Testis (tissue), 2 donors: ENCODE measurements at regions not wholly inside any gene's neighbourhood (a gene's known extent, or its start where the extent isn't known, plus 50 kb on each side); places are given as distances from the start of the nearest gene placed in this dataset.

Experiments
- DNase-seq: peaks from one replicate; pipeline ENCODE4 v3.0.0-alpha.2; 2019
- H3K27ac ChIP-seq, 2 donors: fragments of 200-600 bp; sonication (generic); one replicate each; pipeline ENCODE4 v1.5.1; 2019
- H3K27me3 ChIP-seq: fragments of 200-600 bp; sonication (generic); one replicate; pipeline ENCODE4 v1.5.1; 2019
- H3K36me3 ChIP-seq: fragments of 200-600 bp; sonication (generic); one replicate; pipeline ENCODE4 v1.5.1; 2017; ENCODE audit warnings: low read depth; ENCODE audit errors: missing control alignments
- H3K4me1 ChIP-seq: fragments of 200-600 bp; sonication (generic); one replicate; pipeline ENCODE4 v1.5.1; 2019
- H3K4me3 ChIP-seq, 2 donors: fragments of 200-600 bp; sonication (generic); one replicate each; pipeline ENCODE4 v1.5.1; 2017 to 2019
- H3K9me3 ChIP-seq: fragments of 200-600 bp; sonication (generic); one replicate; pipeline ENCODE4 v1.5.1; 2017
- POLR2A ChIP-seq: fragments of 450-650 bp; IDR thresholded peaks from one replicate; pipeline ENCODE4 v1.6.1; 2017; ENCODE audit warnings: antibody characterized with exemption, mild to moderate bottlenecking, moderate library complexity
- WGBS, 2 donors: methylation state at CpG; one replicate each; pipeline ENCODE4 v1.1.5; 2018; 5-methylcytosine and 5-hydroxymethylcytosine counted together
- intact Hi-C: fragments of 100-400 bp; cut with DNase I; formaldehyde crosslinking; loops from one replicate; pipeline ENCODE4 v1.15.1; 2023; ENCODE audit warnings: low total_unique reads
- TF ChIP-seq, protein P1 (sequence below), 3 experiments: fragments of 450-650 bp in 2 of 3; fragments of 200-600 bp in 1 of 3; sonication (generic) in 1 of 3; IDR thresholded peaks; one replicate each; pipeline ENCODE4 v1.5.1; 2016 to 2019; ENCODE audit warnings: antibody characterized with exemption in 3 of 3, mild to moderate bottlenecking in 2 of 3, moderate library complexity in 1 of 3

DNA sequence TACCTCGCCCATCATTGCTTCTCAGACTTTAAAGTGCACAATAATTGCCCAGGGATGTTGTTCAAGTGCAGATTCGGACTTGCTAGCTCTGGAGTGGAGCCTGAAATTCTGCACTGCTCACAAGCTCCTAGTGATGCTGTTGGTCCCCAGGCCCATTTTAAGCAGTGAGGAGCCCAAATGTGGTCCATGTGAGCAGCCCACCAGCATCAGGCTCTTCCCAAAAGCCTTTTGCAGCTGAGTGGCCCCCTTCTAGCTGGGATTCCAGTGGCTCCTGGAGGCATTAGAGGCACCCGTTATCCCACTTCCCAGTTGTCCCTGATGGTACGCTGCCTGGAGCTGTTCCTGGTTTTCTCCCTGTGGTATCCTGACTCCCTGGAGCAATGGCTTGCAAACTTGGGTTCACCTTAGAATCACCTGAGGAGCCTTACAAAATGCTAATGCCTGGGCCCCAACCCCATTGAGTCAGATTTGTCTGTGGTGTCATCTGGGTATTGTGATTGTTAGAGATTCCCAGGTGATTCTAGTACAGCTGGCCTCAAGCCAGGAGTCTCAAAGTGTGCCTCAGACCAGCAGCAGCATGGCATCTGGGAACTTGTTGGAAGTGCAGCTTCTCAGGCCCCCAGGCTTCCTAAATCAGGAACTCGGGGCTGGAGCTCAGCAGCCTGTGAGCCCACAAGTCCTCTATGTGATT lies 186.9 kb upstream of the SLC24A3 start:
- no peak for DNase-seq
- WGBS, 2 donors, result 79 to 91% methylated on average over 3 to 5 of the region's 5 CpGs
- Histone ChIP-seq H3K27me3 (no peaks in the 10 kb centered on the region), H3K36me3 (no peaks in the 10 kb centered on the region), H3K4me3 (no peak overlapping the region), H3K27ac (peak overlapping the region in 1 of 2 donors; percentile 36), H3K9me3 (no peaks in the 10 kb centered on the region), H3K4me1 (peaks cover 3% of the 10 kb centered on the region)
- TF ChIP-seq POLR2A, result no peak
- TF ChIP-seq, protein P1, sequence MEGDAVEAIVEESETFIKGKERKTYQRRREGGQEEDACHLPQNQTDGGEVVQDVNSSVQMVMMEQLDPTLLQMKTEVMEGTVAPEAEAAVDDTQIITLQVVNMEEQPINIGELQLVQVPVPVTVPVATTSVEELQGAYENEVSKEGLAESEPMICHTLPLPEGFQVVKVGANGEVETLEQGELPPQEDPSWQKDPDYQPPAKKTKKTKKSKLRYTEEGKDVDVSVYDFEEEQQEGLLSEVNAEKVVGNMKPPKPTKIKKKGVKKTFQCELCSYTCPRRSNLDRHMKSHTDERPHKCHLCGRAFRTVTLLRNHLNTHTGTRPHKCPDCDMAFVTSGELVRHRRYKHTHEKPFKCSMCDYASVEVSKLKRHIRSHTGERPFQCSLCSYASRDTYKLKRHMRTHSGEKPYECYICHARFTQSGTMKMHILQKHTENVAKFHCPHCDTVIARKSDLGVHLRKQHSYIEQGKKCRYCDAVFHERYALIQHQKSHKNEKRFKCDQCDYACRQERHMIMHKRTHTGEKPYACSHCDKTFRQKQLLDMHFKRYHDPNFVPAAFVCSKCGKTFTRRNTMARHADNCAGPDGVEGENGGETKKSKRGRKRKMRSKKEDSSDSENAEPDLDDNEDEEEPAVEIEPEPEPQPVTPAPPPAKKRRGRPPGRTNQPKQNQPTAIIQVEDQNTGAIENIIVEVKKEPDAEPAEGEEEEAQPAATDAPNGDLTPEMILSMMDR (IDR thresholded peaks at IDR 0.05), result no peak
- intact Hi-C loops, result no loop called here

DNA sequence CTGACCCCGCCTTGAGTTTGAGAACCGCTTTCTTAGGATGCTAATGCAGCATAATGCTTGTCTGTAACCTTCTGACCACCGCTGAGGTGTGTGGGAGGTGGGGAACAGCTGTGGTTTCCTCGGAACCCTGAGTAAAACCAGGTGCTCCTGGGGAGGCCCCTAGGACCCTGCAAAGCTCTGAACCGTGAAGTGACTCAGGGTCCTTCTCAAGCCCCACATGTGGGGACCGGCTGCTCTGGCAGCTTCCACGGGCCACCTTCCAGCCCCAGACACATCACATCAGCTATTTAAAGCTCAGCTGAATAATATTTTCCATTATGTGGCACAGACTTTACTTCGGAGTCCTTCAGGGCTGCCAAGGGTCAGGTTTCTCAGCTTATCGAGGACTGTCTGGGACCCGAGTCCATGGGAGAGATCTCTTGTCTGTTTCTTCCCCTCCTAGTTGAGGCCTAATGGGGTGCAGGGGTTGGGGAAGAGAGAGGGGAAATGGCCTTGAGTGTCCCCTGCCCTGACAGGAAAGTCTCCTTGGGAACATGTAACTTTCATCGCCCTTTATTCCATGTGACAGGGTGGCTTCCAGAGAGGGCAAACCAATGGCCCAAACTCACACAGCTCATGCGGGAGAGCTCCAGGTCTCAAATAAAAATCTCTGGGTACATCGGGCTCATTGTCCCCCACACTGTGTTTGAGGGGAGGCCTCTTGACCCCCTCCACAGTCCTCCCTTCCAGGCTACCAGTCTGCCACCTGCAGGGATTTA lies 186.1 kb upstream of the SLC24A3 start:
- Histone ChIP-seq H3K4me3 (no peak overlapping the region), H3K27me3 (no peaks in the 10 kb centered on the region), H3K4me1 (peaks cover 3% of the 10 kb centered on the region), H3K36me3 (no peaks in the 10 kb centered on the region), H3K27ac (peak overlapping the region in 1 of 2 donors; percentile 36), H3K9me3 (no peaks in the 10 kb centered on the region)
- intact Hi-C loops, result no loop called here
- TF ChIP-seq, protein P1 (IDR thresholded peaks at IDR 0.05), result no peak
- no peak for TF ChIP-seq POLR2A
- peak; percentile 42 for DNase-seq
- WGBS, 2 donors, result 48 to 59% methylated on average over 7 to 13 of the region's 13 CpGs

- DNase-seq, result no peak
- intact Hi-C loops, result no loop called here
- 83 to 88% methylated on average over 9 to 11 of the region's 11 CpGs for WGBS, 2 donors
- H3K27ac ChIP-seq, result no peak overlapping the region
- TF ChIP-seq POLR2A, result no peak
- TF ChIP-seq, protein P1 (IDR thresholded peaks at IDR 0.05), result no peak
- H3K9me3 ChIP-seq, result no peaks in the 10 kb centered on the region
- H3K4me3 ChIP-seq, result no peak overlapping the region
- H3K27me3 ChIP-seq, result no peaks in the 10 kb centered on the region
- no peaks in the 10 kb centered on the region for H3K36me3 ChIP-seq
- peaks cover 3% of the 10 kb centered on the region for H3K4me1 ChIP-seq
Observed at GRCh38 chr20:19026901-19027644, 185.4 kb upstream of the SLC24A3 start.

DNA sequence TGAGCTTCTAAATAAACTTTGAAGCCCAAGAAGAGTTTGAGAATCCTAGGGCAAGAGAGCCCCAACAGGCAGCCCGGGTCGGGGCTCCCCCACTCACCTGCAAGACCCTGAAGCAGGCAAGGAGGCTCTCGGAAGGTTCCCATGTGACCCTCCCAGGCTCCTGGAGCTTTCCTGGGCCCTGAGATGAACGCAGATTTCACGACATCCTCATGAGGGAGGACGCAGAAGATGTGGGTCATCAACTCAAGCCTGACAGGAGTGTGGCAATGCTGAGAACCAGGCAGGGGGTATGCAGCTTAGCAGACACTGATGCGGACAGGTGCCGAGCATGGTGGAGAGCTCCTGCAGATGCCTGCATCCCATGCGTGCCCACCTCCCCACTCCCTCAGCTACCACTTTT lies 184.5 kb upstream of the SLC24A3 start:
- intact Hi-C loops, result no loop called here
- H3K36me3 ChIP-seq, result no peaks in the 10 kb centered on the region
- H3K9me3 ChIP-seq, result no peaks in the 10 kb centered on the region
- DNase-seq, result no peak
- no peaks in the 10 kb centered on the region for H3K27me3 ChIP-seq
- no peak overlapping the region for H3K4me3 ChIP-seq
- no peak overlapping the region for H3K27ac ChIP-seq
- peaks cover 3% of the 10 kb centered on the region for H3K4me1 ChIP-seq
- TF ChIP-seq, protein P1 (IDR thresholded peaks at IDR 0.05), result no peak
- TF ChIP-seq POLR2A, result no peak
- WGBS, 2 donors, result 92 to 97% methylated on average over 9 of the region's 9 CpGs
